Tibial nerve (tissue), 4 donors: ENCODE measurements at regions not wholly inside any gene's neighbourhood (a gene's known extent, or its start where the extent isn't known, plus 50 kb on each side); places are given as distances from the start of the nearest gene placed in this dataset.

Experiments used
- CTCF ChIP-seq, 5 experiments: fragments of 200-600 bp in 3 of 5; fragments of 450-650 bp in 2 of 5; sonication (generic) in 3 of 5; IDR thresholded peaks; one replicate each; pipeline ENCODE4 v1.5.1; 2016 to 2019; ENCODE audit warnings: antibody characterized with exemption in 5 of 5, mild to moderate bottlenecking in 3 of 5, moderate library complexity in 2 of 5
- EP300 ChIP-seq, 2 donors: sonication (generic); formaldehyde crosslinking; IDR thresholded peaks; one replicate each; pipeline ENCODE4 v1.6.1; 2017; ENCODE audit warnings: antibody characterized with exemption in 2 of 2, mild to moderate bottlenecking in 1 of 2

GRCh38 chr13:40121722-40122121 is 466.3 kb downstream of the COG6 start:
- TF ChIP-seq CTCF (IDR thresholded peaks at IDR 0.05) = no peak
- TF ChIP-seq EP300 (IDR thresholded peaks at IDR 0.05) = no peak
